Stimulated activated CD8-positive, alpha-beta memory T cell treated with anti-CD3 and anti-CD28 coated beads, Interleukin-4, amount 100 ng/mL, for 1 hour (primary cell): ENCODE measurements at regions not wholly inside any gene's neighbourhood (a gene's known extent, or its start where the extent isn't known, plus 50 kb on each side); places are given as distances from the start of the nearest gene placed in this dataset.
"Not testable (repeated sequence)": the region's sequence is repeated elsewhere in the genome, so short reads cannot be mapped to it uniquely, and the experiment has no call there.

Experiments
- DNase-seq, 2 donors: peaks; one replicate each; pipeline ENCODE4 v3.0.0-alpha.2; 2020; ENCODE audit warnings: low read depth in 2 of 2, low spot score in 1 of 2

- DNase-seq = not testable (repeated sequence)
Observed at GRCh38 chr1:66424530-66424929, 109.4 kb upstream of the SGIP1 start.

- no peak for DNase-seq
Observed at GRCh38 chr1:66426239-66426853, 107.6 kb upstream of the SGIP1 start.

DNA sequence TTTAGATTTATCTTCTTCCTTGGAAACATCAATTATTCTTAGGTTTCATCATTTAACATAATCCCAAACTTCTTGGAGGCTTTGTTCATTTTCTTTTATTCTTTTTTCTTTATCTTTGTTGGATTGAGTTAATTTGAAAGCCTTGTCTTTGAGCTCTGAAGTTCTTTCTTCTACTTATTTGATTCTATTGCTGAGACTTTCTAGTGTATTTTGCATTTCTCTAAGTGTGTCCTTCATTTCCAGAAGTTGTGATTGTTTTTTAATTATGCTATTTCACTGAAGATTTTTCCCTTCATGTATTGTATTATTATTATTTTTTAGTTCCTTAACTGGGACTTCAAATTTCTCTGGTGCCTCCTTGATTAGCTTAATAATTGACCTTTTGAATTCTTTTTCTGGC is 103.1 kb upstream of the SGIP1 start:
- not testable (repeated sequence) for DNase-seq

DNA sequence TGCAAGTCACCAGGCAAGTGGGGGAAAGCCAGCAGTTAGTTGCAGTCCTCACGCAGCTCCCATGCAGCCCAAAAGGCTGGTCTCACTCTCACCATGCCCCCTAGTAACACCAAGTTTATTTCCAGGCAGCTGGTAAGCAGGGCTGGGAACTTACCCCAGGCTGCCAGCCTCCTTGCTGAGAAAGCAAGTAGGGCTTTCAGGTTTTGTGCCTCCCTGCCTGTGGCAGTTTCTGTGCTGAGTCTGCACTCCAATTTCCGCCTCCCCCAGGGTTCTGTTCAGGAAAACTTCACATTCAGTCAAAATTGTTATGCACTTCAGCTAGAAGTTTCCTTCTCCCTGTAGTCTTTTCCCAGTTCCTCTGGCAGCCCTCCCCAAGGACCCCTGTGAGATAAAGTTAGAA is 102.0 kb upstream of the SGIP1 start:
- DNase-seq = no peak

- no peak for DNase-seq
Observed at GRCh38 chr1:66433611-66434010, 100.3 kb upstream of the SGIP1 start.

GRCh38 chr1:66434096-66434495 is 99.9 kb upstream of the SGIP1 start:
- DNase-seq = no peak

GRCh38 chr1:66435541-66435940 is 98.4 kb upstream of the SGIP1 start:
- DNase-seq = no peak

- no peak for DNase-seq
Observed at GRCh38 chr1:66436378-66437135, 97.4 kb upstream of the SGIP1 start.

GRCh38 chr1:66437136-66437401 is 96.9 kb upstream of the SGIP1 start:
- DNase-seq = no peak

DNA sequence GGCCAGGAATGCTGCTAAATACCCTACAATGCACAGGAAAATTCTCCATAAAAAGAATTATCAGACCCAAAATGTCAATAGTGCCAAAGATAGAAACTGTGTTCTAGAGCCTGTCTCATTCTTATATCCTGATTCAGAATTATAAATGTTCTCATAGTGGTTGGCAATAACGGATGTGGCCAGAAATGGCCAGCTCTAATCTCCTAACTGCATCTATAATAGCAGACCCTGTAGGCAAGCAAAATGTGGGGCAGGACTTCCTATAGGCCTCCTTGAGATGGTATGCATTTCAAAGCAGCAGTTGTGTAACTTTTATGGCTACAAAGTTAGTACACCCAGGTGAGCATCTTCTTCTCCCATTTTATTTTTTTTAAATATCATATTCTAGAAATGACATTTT is 95.9 kb upstream of the SGIP1 start:
- no peak for DNase-seq

- DNase-seq = no peak
Observed at GRCh38 chr1:66438501-66438900, 95.5 kb upstream of the SGIP1 start.

- no peak for DNase-seq
Observed at GRCh38 chr1:66439031-66439740, 94.8 kb upstream of the SGIP1 start.

GRCh38 chr1:66443793-66444192 is 90.2 kb upstream of the SGIP1 start:
- DNase-seq = no peak

- no peak for DNase-seq
Observed at GRCh38 chr1:66444438-66445265, 89.3 kb upstream of the SGIP1 start.

DNA sequence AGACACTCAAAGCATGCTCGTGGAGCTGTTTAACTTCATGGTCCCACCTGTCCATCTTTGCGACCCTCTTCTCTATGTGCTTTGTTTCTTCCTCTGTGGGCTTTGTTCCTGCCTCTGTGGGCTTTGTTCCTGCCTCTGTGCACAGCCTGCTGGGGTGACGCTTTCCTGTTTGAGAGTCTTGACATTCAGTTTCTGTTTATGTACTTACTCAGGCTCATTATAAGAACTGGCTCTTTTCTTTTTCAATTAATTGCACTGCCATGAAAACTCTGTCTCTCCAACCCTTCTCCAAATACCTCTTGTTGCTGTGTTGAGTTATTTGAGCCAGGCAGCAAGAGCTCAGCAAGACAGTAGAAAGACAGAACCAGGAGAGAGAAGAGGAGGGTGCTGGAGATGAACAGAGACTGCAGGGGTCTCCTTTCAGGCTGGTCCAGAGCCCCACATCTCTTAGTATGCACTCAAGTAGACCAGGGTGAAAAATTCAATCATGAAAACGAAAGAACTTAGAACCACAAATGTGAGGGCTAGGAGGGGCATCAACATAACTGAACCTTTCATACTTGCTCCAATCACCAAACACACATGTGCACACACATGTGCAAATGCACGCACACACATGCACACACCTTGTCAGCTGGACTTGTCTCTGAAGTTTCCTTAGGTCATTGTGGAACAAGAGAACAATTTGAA is 88.3 kb upstream of the SGIP1 start:
- peak in 1 of 2 donors; percentile 17 for DNase-seq

DNA sequence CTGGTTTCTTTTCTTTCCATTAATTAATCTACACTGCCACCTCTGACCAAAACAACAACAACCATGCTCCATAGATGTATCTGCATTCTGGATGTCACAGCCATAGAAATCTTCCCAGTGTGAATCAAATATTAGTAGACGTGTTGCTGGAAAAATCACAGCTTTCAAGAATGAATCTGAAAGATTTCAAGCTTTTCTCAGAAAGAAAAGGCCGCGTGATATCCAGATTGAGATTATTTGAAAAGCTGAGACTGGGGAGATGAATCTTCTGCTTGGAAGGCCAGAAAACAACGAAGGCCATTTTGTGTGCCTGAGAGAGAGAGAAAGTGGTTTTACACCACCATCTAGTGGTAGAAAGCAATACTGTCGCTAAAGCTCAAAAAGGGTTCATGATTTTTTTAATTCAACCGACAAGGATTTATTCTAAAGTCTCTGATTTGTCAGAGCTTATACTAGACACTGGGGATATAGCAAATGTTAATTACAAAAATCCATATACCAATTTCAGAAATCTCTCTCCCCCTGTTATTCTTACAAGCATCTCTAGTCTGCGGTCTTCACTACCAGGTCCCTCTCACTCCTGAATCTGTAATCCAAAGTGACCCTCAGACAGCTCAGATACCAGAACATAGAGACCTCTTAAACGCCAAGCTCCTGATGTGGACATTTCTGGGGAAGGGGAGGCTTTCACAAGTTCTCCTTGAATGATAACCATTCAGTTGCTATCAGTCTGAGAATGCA is 87.5 kb upstream of the SGIP1 start:
- no peak for DNase-seq

DNA sequence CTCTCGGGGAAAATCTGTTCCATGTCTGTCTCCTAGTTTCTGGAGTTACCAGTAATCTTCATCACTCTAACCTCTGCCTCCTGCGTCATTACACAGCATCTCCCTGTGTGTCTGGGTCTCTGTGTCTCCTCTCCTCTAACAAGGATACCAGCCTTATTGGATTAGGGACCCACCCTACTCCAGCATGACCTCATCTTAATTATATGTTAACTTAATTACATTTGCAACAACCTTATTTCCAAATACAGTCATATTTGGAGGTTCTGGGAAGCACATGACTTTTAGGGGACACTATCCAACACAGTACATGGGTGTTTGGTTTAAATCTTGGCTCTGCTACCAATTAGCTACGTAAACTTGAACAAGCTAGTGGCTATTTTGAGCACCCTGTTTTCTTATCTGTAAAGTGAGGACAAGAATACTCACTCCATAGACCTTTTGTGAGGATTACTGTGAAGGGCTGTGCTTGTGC is 83.9 kb upstream of the SGIP1 start:
- DNase-seq = no peak

DNA sequence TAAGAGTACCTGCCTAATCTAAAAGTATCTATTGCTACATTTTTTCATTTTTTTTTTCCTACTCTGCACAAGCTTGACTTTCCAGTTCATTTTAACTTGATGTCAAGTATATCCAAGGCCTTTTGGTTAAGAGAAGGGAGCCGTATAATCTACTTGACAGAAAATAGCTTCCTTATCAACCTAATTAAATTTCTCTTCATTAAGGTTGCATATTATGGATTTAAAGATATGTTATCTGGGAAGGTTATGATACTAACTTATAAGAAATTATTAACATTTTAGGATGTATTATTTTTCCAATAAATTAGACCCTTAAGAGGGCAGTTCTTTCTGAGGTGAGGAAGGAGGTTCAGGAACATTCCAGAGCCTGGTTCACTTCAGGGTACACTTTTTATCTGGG is 83.1 kb upstream of the SGIP1 start:
- no peak for DNase-seq

GRCh38 chr1:66452162-66452561 is 81.8 kb upstream of the SGIP1 start:
- DNase-seq = no peak

GRCh38 chr1:66452982-66453381 is 81.0 kb upstream of the SGIP1 start:
- no peak for DNase-seq
